Trophoblast cell (in vitro differentiated cells and primary cell): ENCODE measurements at regions not wholly inside any gene's neighbourhood (a gene's known extent, or its start where the extent isn't known, plus 50 kb on each side); places are given as distances from the start of the nearest gene placed in this dataset.

Experiments
- DNase-seq, 2 donors: peaks; one replicate each; pipeline ENCODE4 v3.0.0-alpha.2; 2016
- H2AFZ ChIP-seq: 2 replicates; pipeline ENCODE4 v1.6.1; 2013; ENCODE audit warnings: low read length, moderate library complexity, mild to moderate bottlenecking; ENCODE audit not compliant: insufficient read depth, poor library complexity
- H2AK5ac ChIP-seq: 2 replicates; pipeline ENCODE4 v1.6.1; 2013; ENCODE audit warnings: mild to moderate bottlenecking, low read length
- H2BK120ac ChIP-seq: 2 replicates; pipeline ENCODE4 v1.6.1; 2013; ENCODE audit warnings: low read length, mild to moderate bottlenecking, moderate library complexity; ENCODE audit not compliant: insufficient read depth, poor library complexity
- H2BK12ac ChIP-seq: 2 replicates; pipeline ENCODE4 v1.6.1; 2013; ENCODE audit warnings: mild to moderate bottlenecking, low read length, moderate library complexity
- H2BK5ac ChIP-seq: 2 replicates; pipeline ENCODE4 v1.6.1; 2013; ENCODE audit warnings: low read length, low read depth, moderate library complexity, mild to moderate bottlenecking; ENCODE audit not compliant: poor library complexity
- H3K14ac ChIP-seq: 2 replicates; pipeline ENCODE4 v1.6.1; 2013; ENCODE audit warnings: mild to moderate bottlenecking, low read length
- H3K18ac ChIP-seq: 2 replicates; pipeline ENCODE4 v1.6.1; 2013; ENCODE audit warnings: mild to moderate bottlenecking, low read length
- H3K23ac ChIP-seq: 2 replicates; pipeline ENCODE4 v1.6.1; 2013; ENCODE audit warnings: low read length
- H3K27ac ChIP-seq: 2 replicates; pipeline ENCODE4 v1.5.1; 2013; ENCODE audit warnings: low read depth, mild to moderate bottlenecking, inconsistent platforms, low read length, moderate library complexity
- H3K27me3 ChIP-seq: 2 replicates; pipeline ENCODE4 v1.6.1; 2013; ENCODE audit warnings: inconsistent platforms, mild to moderate bottlenecking, low read length, moderate library complexity; ENCODE audit not compliant: insufficient read depth
- H3K36me3 ChIP-seq, 2 experiments: 1 replicate in 1 of 2; 2 replicates in 1 of 2; pipeline ENCODE4 v1.6.1; 2013; ENCODE audit warnings: low read length in 2 of 2, mild to moderate bottlenecking in 2 of 2, moderate library complexity in 1 of 2; ENCODE audit not compliant: insufficient read depth in 2 of 2, control insufficient read depth in 1 of 2
- H3K4ac ChIP-seq: 2 replicates; pipeline ENCODE4 v1.6.1; 2013; ENCODE audit warnings: low read depth, mild to moderate bottlenecking, low read length, moderate library complexity
- H3K4me1 ChIP-seq, 2 experiments: 1 replicate in 1 of 2; 2 replicates in 1 of 2; pipeline ENCODE4 v1.6.1; 2013; ENCODE audit warnings: low read length in 2 of 2, mild to moderate bottlenecking in 2 of 2, moderate library complexity in 1 of 2; ENCODE audit not compliant: insufficient read depth in 2 of 2, control insufficient read depth in 1 of 2
- H3K4me2 ChIP-seq: 2 replicates; pipeline ENCODE4 v1.6.1; 2013; ENCODE audit warnings: inconsistent platforms, mild to moderate bottlenecking, low read length, moderate library complexity
- H3K4me3 ChIP-seq: 2 replicates; pipeline ENCODE4 v1.5.1; 2013; ENCODE audit warnings: mild to moderate bottlenecking, low read depth, low read length, inconsistent platforms
- H3K79me1 ChIP-seq: one replicate; pipeline ENCODE4 v1.6.1; 2013; ENCODE audit warnings: low read length
- H3K79me2 ChIP-seq: 2 replicates; pipeline ENCODE4 v1.6.1; 2013; ENCODE audit warnings: low read length, mild to moderate bottlenecking; ENCODE audit not compliant: control insufficient read depth, insufficient read depth, poor library complexity
- H3K9ac ChIP-seq: 2 replicates; pipeline ENCODE4 v1.6.1; 2013; ENCODE audit warnings: mild to moderate bottlenecking, low read length
- H3K9me3 ChIP-seq: 2 replicates; pipeline ENCODE4 v1.6.1; 2013; ENCODE audit warnings: low read depth, mild to moderate bottlenecking, control low read depth, inconsistent platforms, low read length; ENCODE audit not compliant: insufficient read depth
- H4K12ac ChIP-seq: 2 replicates; pipeline ENCODE4 v1.6.1; 2013; ENCODE audit warnings: low read depth, mild to moderate bottlenecking, low read length, moderate library complexity
- H4K8ac ChIP-seq: 2 replicates; pipeline ENCODE4 v1.6.1; 2013; ENCODE audit warnings: low read depth, mild to moderate bottlenecking, low read length, moderate library complexity
- H4K91ac ChIP-seq: one replicate; pipeline ENCODE4 v1.6.1; 2013; ENCODE audit warnings: low read depth, mild to moderate bottlenecking, low read length, moderate library complexity
- WGBS: extraction: QIAGEN DNeasy Blood & Tissue Kit; methylation state at CpG from one replicate; pipeline ENCODE4 v1.1.7; 2013; ENCODE audit warnings: missing lambda C conversion rate; ENCODE audit not compliant: insufficient read length, insufficient coverage; ENCODE audit errors: extremely low coverage; 5-methylcytosine and 5-hydroxymethylcytosine counted together

DNA sequence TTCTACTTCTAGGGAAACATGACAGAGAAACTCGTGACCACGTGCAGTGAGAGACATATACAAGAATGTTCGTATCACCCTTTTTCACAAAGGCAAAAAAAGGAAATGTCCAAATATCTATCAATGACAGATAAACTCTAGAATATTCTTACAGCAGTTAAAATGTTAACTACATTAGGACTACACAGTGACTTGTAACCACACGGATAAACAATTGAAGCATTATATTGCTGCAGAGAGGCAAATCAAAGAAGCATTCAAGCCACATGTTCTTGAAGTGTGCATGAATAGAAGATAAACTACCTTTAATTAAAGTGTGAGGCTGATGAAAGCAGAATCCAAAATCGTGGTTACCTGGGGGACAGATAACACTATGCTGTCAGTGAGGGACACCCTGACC, 935.3 kb upstream of the KLHL29 start:
- H3K4me1 ChIP-seq = no peaks in the 10 kb centered on the region
- no peak overlapping the region for H3K4me3 ChIP-seq
- H3K4ac ChIP-seq = no peak overlapping the region
- H3K79me1 ChIP-seq = no peaks in the 10 kb centered on the region
- H3K23ac ChIP-seq = no peak overlapping the region
- H2BK12ac ChIP-seq = no peak overlapping the region
- H3K4me2 ChIP-seq = no peak overlapping the region
- no peak overlapping the region for H3K18ac ChIP-seq
- WGBS = no CpG with 5 or more reads among the region's 5 CpGs
- H4K91ac ChIP-seq = no peak overlapping the region
- no peaks in the 10 kb centered on the region for H3K27me3 ChIP-seq
- H3K36me3 ChIP-seq = no peaks in the 10 kb centered on the region
- H3K9me3 ChIP-seq = no peaks in the 10 kb centered on the region
- H3K14ac ChIP-seq = no peak overlapping the region
- no peak overlapping the region for H4K8ac ChIP-seq
- H3K9ac ChIP-seq = no peak overlapping the region
- H3K79me2 ChIP-seq = no peaks in the 10 kb centered on the region
- H4K12ac ChIP-seq = no peak overlapping the region
- no peak overlapping the region for H2BK5ac ChIP-seq
- H3K27ac ChIP-seq = no peak overlapping the region
- H2AK5ac ChIP-seq = no peak overlapping the region
- no peak for DNase-seq
- H2AFZ ChIP-seq = no peak overlapping the region
- no peak overlapping the region for H2BK120ac ChIP-seq

- H3K79me1 ChIP-seq = no peaks in the 10 kb centered on the region
- H3K9ac ChIP-seq = no peak overlapping the region
- H2AK5ac ChIP-seq = no peak overlapping the region
- H3K36me3 ChIP-seq = no peaks in the 10 kb centered on the region
- no peak overlapping the region for H3K18ac ChIP-seq
- no peak overlapping the region for H2BK5ac ChIP-seq
- no peak overlapping the region for H2BK120ac ChIP-seq
- no peak overlapping the region for H3K27ac ChIP-seq
- no peak overlapping the region for H4K91ac ChIP-seq
- H3K4ac ChIP-seq = no peak overlapping the region
- H2AFZ ChIP-seq = no peak overlapping the region
- no peak overlapping the region for H3K23ac ChIP-seq
- H3K14ac ChIP-seq = no peak overlapping the region
- WGBS = no CpG with 5 or more reads among the region's 8 CpGs
- H4K8ac ChIP-seq = no peak overlapping the region
- no peak overlapping the region for H4K12ac ChIP-seq
- no peaks in the 10 kb centered on the region for H3K27me3 ChIP-seq
- no peak overlapping the region for H3K4me3 ChIP-seq
- H3K4me1 ChIP-seq = no peaks in the 10 kb centered on the region
- no peak overlapping the region for H2BK12ac ChIP-seq
- H3K79me2 ChIP-seq = no peaks in the 10 kb centered on the region
- H3K4me2 ChIP-seq = no peak overlapping the region
- no peaks in the 10 kb centered on the region for H3K9me3 ChIP-seq
- DNase-seq = no peak
Observed at GRCh38 chr2:22450831-22451230, 934.1 kb upstream of the KLHL29 start.

DNA sequence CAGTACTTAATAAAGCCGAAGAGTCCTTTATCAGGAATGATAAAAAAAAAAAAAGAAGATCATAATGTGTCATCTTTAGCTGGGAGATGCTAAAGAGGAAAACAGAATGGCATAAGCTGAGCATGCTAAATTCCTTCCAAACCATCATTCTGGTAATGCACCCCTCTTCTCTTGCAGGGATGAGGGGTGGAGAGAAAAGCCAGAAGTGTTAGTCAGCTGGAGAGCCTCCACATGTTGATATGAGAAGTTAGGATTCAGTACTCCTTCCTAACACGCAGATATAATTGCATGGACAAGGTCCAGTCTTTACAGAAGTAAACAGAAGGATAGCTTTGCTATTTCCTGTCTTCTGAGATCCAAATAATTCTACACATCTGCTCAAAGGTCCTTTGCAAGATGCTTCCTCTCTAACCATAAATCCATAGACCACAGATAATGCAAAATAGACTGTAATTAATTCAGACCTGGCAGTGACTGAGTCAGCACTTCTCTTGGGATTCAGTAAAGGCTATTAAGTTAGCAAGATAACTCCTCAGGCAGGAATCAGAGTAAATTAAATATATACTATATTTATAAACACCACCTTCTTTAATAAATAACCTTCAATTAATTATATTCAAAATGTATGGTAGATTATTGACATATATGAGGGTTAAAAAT, 930.0 kb upstream of the KLHL29 start:
- no peaks in the 10 kb centered on the region for H3K9me3 ChIP-seq
- no peak overlapping the region for H2BK120ac ChIP-seq
- H3K79me2 ChIP-seq = no peaks in the 10 kb centered on the region
- no peaks in the 10 kb centered on the region for H3K27me3 ChIP-seq
- H2BK5ac ChIP-seq = no peak overlapping the region
- H2AK5ac ChIP-seq = no peak overlapping the region
- H3K36me3 ChIP-seq = no peaks in the 10 kb centered on the region
- DNase-seq = no peak
- no peak overlapping the region for H3K18ac ChIP-seq
- H3K4ac ChIP-seq = no peak overlapping the region
- H3K23ac ChIP-seq = no peak overlapping the region
- H3K79me1 ChIP-seq = no peaks in the 10 kb centered on the region
- H4K12ac ChIP-seq = no peak overlapping the region
- H2AFZ ChIP-seq = no peak overlapping the region
- H3K4me3 ChIP-seq = no peak overlapping the region
- H3K4me2 ChIP-seq = no peak overlapping the region
- H4K8ac ChIP-seq = no peak overlapping the region
- H3K4me1 ChIP-seq = no peaks in the 10 kb centered on the region
- H4K91ac ChIP-seq = no peak overlapping the region
- no CpG with 5 or more reads among the region's 2 CpGs for WGBS
- no peak overlapping the region for H2BK12ac ChIP-seq
- H3K27ac ChIP-seq = no peak overlapping the region
- H3K9ac ChIP-seq = no peak overlapping the region
- no peak overlapping the region for H3K14ac ChIP-seq

DNA sequence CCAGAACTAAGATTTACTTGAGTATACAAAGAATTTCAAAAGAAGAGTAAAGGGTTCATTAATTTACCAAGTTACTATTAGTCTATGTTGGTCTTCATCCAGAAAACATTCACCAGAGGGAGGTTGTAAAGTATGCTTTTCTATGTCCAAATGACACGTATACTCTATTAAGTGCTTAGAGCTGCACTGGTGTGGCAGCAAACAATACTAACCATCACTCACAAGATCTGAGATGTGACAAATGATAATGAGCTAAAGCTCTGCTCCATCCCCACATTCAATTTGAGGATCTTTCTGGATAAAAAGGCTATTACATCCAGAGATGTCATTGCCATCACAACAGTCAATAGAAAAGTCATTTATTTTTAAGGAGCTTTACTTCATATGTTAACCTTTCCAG, 926.5 kb upstream of the KLHL29 start:
- no peaks in the 10 kb centered on the region for H3K4me1 ChIP-seq
- H3K79me2 ChIP-seq = no peaks in the 10 kb centered on the region
- H3K9me3 ChIP-seq = no peaks in the 10 kb centered on the region
- H2AFZ ChIP-seq = no peak overlapping the region
- H2AK5ac ChIP-seq = no peak overlapping the region
- no peak overlapping the region for H2BK5ac ChIP-seq
- H3K4ac ChIP-seq = no peak overlapping the region
- H4K91ac ChIP-seq = no peak overlapping the region
- H3K79me1 ChIP-seq = no peaks in the 10 kb centered on the region
- H4K8ac ChIP-seq = no peak overlapping the region
- H3K36me3 ChIP-seq = no peaks in the 10 kb centered on the region
- no peak overlapping the region for H2BK12ac ChIP-seq
- H3K23ac ChIP-seq = no peak overlapping the region
- WGBS = no CpG with 5 or more reads among the region's 1 CpG
- H3K9ac ChIP-seq = no peak overlapping the region
- H3K4me3 ChIP-seq = no peak overlapping the region
- no peak overlapping the region for H3K27ac ChIP-seq
- no peak overlapping the region for H4K12ac ChIP-seq
- no peak overlapping the region for H3K18ac ChIP-seq
- no peak overlapping the region for H3K14ac ChIP-seq
- H2BK120ac ChIP-seq = no peak overlapping the region
- no peak overlapping the region for H3K4me2 ChIP-seq
- H3K27me3 ChIP-seq = no peaks in the 10 kb centered on the region
- DNase-seq = no peak
